HEK293 (cell line): ENCODE measurements at regions not wholly inside any gene's neighbourhood (a gene's known extent, or its start where the extent isn't known, plus 50 kb on each side); places are given as distances from the start of the nearest gene placed in this dataset.

ENCODE experiments used
- CTCF ChIA-PET: fragments of 350-600 bp; formaldehyde crosslinking; extraction: SDS; loops from one replicate; lab custom pipeline; 2021; ENCODE audit warnings: antibody characterized with exemption; lab: Yijun Ruan, JAX
- POLR2A ChIA-PET: fragments of 300-600 bp; formaldehyde crosslinking; extraction: SDS; loops from one replicate; lab custom pipeline; 2020; ENCODE audit warnings: antibody characterized with exemption, inconsistent platforms; lab: Yijun Ruan, JAX
- H3K27ac ChIP-seq: fragments of 200-500 bp; sonication (Bioruptor generic); 2 replicates; pipeline ENCODE4 v1.5.1; 2014; ENCODE audit warnings: low read depth, low read length, control low read depth, inconsistent platforms; ENCODE audit errors: extremely low read depth
- H3K36me3 ChIP-seq, 2 experiments: fragments of 200-500 bp in 1 of 2; sonication (Bioruptor generic) in 1 of 2; 1 replicate in 1 of 2; 2 replicates in 1 of 2; pipeline ENCODE4 v1.5.1; 2014 to 2017; ENCODE audit warnings: inconsistent platforms in 2 of 2, low read length in 2 of 2; ENCODE audit not compliant: control insufficient read depth in 2 of 2, insufficient read depth in 1 of 2
- H3K4me1 ChIP-seq: fragments of 200-500 bp; sonication (Bioruptor generic); 2 replicates; pipeline ENCODE4 v1.5.1; 2014; ENCODE audit warnings: mild to moderate bottlenecking, low read length, inconsistent platforms; ENCODE audit not compliant: control insufficient read depth, insufficient read depth
- H3K4me3 ChIP-seq: 2 replicates; pipeline ENCODE4 v1.5.1; 2011; ENCODE audit warnings: low read depth, mild to moderate bottlenecking, control low read depth, low read length, moderate library complexity
- H3K9me3 ChIP-seq: fragments of 200-500 bp; sonication (Bioruptor generic); 2 replicates; pipeline ENCODE4 v1.5.1; 2014; ENCODE audit warnings: low read depth, low read length, inconsistent platforms; ENCODE audit not compliant: control insufficient read depth, insufficient read depth
- BCL11B ChIP-seq: fragments of 450-650 bp; formaldehyde crosslinking; IDR thresholded peaks from 2 replicates; pipeline ENCODE4 v1.5.1; 2016; ENCODE audit warnings: low read depth, missing biosample characterization, missing genetic modification characterization
- FEZF1 ChIP-seq: fragments of 450-650 bp; formaldehyde crosslinking; IDR thresholded peaks from 2 replicates; pipeline ENCODE4 v1.5.1; 2016; ENCODE audit warnings: missing biosample characterization, missing genetic modification characterization
- GLI2 ChIP-seq: fragments of 450-650 bp; formaldehyde crosslinking; IDR thresholded peaks from 2 replicates; pipeline ENCODE4; 2017; ENCODE audit warnings: missing biosample characterization, missing genetic modification characterization, low read depth, borderline replicate concordance
- KLF7 ChIP-seq: fragments of 450-650 bp; formaldehyde crosslinking; IDR thresholded peaks from 2 replicates; pipeline ENCODE4 v1.5.1; 2016; ENCODE audit warnings: missing biosample characterization, missing genetic modification characterization, borderline replicate concordance
- MZF1 ChIP-seq: fragments of 450-650 bp; formaldehyde crosslinking; IDR thresholded peaks from 2 replicates; pipeline ENCODE4 v1.5.1; 2017; ENCODE audit warnings: missing biosample characterization, missing genetic modification characterization, borderline replicate concordance
- PRDM1 ChIP-seq: fragments of 450-650 bp; formaldehyde crosslinking; IDR thresholded peaks from 2 replicates; pipeline ENCODE4; 2016; ENCODE audit warnings: missing biosample characterization, missing genetic modification characterization
- PRDM2 ChIP-seq: fragments of 450-650 bp; formaldehyde crosslinking; IDR thresholded peaks from 2 replicates; pipeline ENCODE4 v1.5.1; 2016; ENCODE audit warnings: missing biosample characterization, missing genetic modification characterization, borderline replicate concordance
- SCRT2 ChIP-seq: fragments of 450-650 bp; formaldehyde crosslinking; IDR thresholded peaks from 2 replicates; pipeline ENCODE4 v1.5.1; 2016; ENCODE audit warnings: missing biosample characterization, missing genetic modification characterization
- TRIM28 ChIP-seq: IDR thresholded peaks from 2 replicates; pipeline ENCODE4 v1.6.1; 2011; ENCODE audit warnings: low read length, control low read depth, borderline replicate concordance
- YY1 ChIP-seq: fragments of 450-650 bp; formaldehyde crosslinking; IDR thresholded peaks from 2 replicates; pipeline ENCODE4 v1.5.1; 2018; ENCODE audit warnings: missing biosample characterization, missing genetic modification characterization
- ZNF114 ChIP-seq: fragments of 450-650 bp; formaldehyde crosslinking; IDR thresholded peaks from 2 replicates; pipeline ENCODE4 v1.5.0; 2017; ENCODE audit warnings: missing biosample characterization, missing genetic modification characterization
- ZNF133 ChIP-seq: fragments of 450-650 bp; formaldehyde crosslinking; IDR thresholded peaks from 2 replicates; pipeline ENCODE4 v1.5.1; 2016; ENCODE audit warnings: missing biosample characterization, missing genetic modification characterization
- ZNF221 ChIP-seq: fragments of 450-650 bp; formaldehyde crosslinking; IDR thresholded peaks from 2 replicates; pipeline ENCODE4 v1.5.1; 2017; ENCODE audit warnings: missing biosample characterization, missing genetic modification characterization, borderline replicate concordance
- ZNF23 ChIP-seq: fragments of 450-650 bp; formaldehyde crosslinking; IDR thresholded peaks from 2 replicates; pipeline ENCODE4 v1.5.1; 2016; ENCODE audit warnings: missing biosample characterization, missing genetic modification characterization, borderline replicate concordance
- ZNF248 ChIP-seq: fragments of 450-650 bp; formaldehyde crosslinking; IDR thresholded peaks from 2 replicates; pipeline ENCODE4 v1.5.1; 2017; ENCODE audit warnings: missing biosample characterization, missing genetic modification characterization
- ZNF274 ChIP-seq, 2 experiments: fragments of 200-500 bp in 1 of 2; fragments of 450-650 bp in 1 of 2; sonication (Bioruptor generic) in 1 of 2; formaldehyde crosslinking in 1 of 2; IDR thresholded peaks; 2 replicates each; pipeline versions ENCODE4 v1.5.1 to v1.6.1; 2014 to 2016; ENCODE audit warnings: borderline replicate concordance in 1 of 2, inconsistent platforms in 1 of 2, low read length in 1 of 2, missing biosample characterization in 1 of 2, missing genetic modification characterization in 1 of 2
- ZNF514 ChIP-seq: fragments of 450-650 bp; formaldehyde crosslinking; IDR thresholded peaks from 2 replicates; pipeline ENCODE4 v1.5.1; 2016; ENCODE audit warnings: missing biosample characterization, missing genetic modification characterization
- ZNF654 ChIP-seq: fragments of 450-650 bp; formaldehyde crosslinking; IDR thresholded peaks from 2 replicates; pipeline ENCODE4 v1.5.1; 2016; ENCODE audit warnings: low read depth, missing biosample characterization, missing genetic modification characterization
- ZNF660 ChIP-seq: fragments of 450-650 bp; IDR thresholded peaks from 2 replicates; pipeline ENCODE4 v1.5.1; 2018; ENCODE audit warnings: missing biosample characterization, mild to moderate bottlenecking, missing genetic modification characterization
- TF ChIP-seq, protein P1 (sequence below): fragments of 450-650 bp; formaldehyde crosslinking; IDR thresholded peaks from 2 replicates; pipeline ENCODE4 v1.5.0; 2017; ENCODE audit warnings: missing biosample characterization, missing genetic modification characterization, borderline replicate concordance
- TF ChIP-seq, protein P2 (sequence below): fragments of 450-650 bp; formaldehyde crosslinking; IDR thresholded peaks from 2 replicates; pipeline ENCODE4 v1.5.1; 2016; ENCODE audit warnings: missing biosample characterization, missing genetic modification characterization

DNA sequence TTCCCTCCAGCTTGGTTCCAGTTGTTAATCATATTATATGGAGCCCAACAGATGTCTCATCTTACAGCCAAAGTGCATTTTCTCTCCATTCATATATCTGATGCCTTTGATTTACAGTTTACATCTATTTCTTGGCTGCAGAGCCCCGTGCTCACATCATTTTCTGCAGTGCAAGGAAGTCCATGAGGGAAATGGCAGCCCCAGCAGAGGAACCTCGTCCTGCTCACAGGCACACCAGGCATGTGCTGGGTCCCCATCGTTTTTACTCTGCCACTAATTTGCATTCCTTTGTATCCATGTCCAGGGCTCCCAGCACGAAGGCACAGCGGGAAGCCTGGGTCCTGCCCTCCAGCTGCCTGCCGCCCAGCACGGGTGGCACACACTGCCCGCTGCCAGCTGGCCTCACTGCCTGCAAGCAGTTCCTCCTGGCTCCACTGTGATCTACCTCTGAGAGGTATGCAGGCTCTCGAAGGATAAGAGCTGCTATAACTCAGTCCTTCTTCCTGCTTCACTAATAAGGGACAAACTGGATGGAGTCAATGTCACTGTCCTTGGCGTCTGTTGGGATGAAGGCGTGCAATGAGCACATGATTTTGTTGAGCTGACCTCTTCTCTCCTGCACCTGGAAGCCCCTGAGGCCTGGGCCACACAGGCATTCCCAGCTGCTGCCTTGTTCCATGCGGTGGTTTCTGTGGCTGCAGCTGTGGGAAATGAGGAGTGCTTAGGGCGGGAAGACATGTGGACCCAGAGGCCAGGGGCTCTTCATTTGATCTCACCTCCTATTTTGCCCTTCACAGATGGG lies 583.6 kb upstream of the MGMT start (continued):
- TF ChIP-seq, protein P1, sequence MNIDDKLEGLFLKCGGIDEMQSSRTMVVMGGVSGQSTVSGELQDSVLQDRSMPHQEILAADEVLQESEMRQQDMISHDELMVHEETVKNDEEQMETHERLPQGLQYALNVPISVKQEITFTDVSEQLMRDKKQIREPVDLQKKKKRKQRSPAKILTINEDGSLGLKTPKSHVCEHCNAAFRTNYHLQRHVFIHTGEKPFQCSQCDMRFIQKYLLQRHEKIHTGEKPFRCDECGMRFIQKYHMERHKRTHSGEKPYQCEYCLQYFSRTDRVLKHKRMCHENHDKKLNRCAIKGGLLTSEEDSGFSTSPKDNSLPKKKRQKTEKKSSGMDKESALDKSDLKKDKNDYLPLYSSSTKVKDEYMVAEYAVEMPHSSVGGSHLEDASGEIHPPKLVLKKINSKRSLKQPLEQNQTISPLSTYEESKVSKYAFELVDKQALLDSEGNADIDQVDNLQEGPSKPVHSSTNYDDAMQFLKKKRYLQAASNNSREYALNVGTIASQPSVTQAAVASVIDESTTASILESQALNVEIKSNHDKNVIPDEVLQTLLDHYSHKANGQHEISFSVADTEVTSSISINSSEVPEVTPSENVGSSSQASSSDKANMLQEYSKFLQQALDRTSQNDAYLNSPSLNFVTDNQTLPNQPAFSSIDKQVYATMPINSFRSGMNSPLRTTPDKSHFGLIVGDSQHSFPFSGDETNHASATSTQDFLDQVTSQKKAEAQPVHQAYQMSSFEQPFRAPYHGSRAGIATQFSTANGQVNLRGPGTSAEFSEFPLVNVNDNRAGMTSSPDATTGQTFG (tag by site-specific recombination) = no peak
- no peak for TF ChIP-seq ZNF221 (tag by site-specific recombination)
- TF ChIP-seq PRDM2 (tag by site-specific recombination) = no peak
- TF ChIP-seq MZF1 (tag by site-specific recombination) = no peak
- no peak for TF ChIP-seq ZNF133 (tag by site-specific recombination)
- no peak for TF ChIP-seq GLI2

- H3K27ac ChIP-seq = no peak overlapping the region
- H3K36me3 ChIP-seq = no peaks in the 10 kb centered on the region
- no peaks in the 10 kb centered on the region for H3K4me1 ChIP-seq
- TF ChIP-seq ZNF660 (tag by site-specific recombination) (no peak), ZNF274 (IDR thresholded peaks at IDR 0.05; ENCODE audit: low read length) (no peak), ZNF274 (tag by site-specific recombination; IDR thresholded peaks at IDR 0.05; ENCODE audit: borderline replicate concordance) (no peak), TRIM28 (no peak)
- POLR2A ChIA-PET = no interaction called here
- CTCF ChIA-PET = no interaction called here
- no peaks in the 10 kb centered on the region for H3K9me3 ChIP-seq
- no peak overlapping the region for H3K4me3 ChIP-seq
These were observed 583.0 kb upstream of the MGMT start for GRCh38 chr10:128884033-128884425.

DNA sequence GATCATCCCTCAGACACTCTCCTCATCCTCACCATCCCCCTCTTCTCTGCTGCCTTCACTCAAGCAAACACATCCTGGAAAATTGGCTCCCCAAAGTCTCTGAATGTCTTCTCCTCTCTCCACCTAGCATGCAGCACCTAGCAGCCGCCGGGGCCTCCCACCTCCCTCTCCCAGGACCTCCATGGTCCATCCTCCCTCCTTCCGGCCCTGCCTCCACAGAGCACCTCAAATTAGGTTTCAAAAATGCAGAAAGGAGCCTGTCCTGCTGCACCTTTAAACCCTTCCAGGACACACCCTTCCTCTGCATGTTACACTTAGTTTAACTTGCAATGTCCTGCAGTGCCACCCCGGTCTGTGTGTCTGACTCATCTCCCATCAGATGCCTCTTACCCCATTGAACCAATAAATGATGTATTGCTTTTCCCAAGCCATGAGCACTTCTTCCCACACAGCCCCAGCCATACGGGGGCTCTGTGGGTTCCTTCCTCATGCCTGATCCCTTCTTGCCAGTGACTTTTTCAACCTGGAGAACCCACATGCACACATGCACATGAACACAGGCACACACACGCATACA lies 582.5 kb upstream of the MGMT start:
- H3K4me3 ChIP-seq = no peak overlapping the region
- no peak overlapping the region for H3K27ac ChIP-seq
- ChIA-PET POLR2A (no interaction called here), CTCF (no interaction called here)
- no peaks in the 10 kb centered on the region for H3K36me3 ChIP-seq
- H3K9me3 ChIP-seq = no peaks in the 10 kb centered on the region
- TF ChIP-seq, protein P2, sequence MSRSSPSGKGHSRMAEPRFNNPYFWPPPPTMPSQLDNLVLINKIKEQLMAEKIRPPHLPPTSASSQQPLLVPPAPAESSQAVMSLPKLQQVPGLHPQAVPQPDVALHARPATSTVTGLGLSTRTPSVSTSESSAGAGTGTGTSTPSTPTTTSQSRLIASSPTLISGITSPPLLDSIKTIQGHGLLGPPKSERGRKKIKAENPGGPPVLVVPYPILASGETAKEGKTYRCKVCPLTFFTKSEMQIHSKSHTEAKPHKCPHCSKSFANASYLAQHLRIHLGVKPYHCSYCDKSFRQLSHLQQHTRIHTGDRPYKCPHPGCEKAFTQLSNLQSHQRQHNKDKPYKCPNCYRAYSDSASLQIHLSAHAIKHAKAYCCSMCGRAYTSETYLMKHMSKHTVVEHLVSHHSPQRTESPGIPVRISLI (tag by site-specific recombination) = no peak
- no peak for TF ChIP-seq FEZF1 (tag by site-specific recombination)
- no peak for TF ChIP-seq PRDM1 (tag by site-specific recombination)
- no peak for TF ChIP-seq YY1 (tag by site-specific recombination)
- no peak for TF ChIP-seq ZNF23 (tag by site-specific recombination)
- TF ChIP-seq ZNF514 (tag by site-specific recombination) = no peak
- TF ChIP-seq ZNF114 (tag by site-specific recombination) = no peak
- no peak for TF ChIP-seq ZNF248 (tag by site-specific recombination)
- TF ChIP-seq ZNF654 (tag by site-specific recombination) = no peak
- no peak for TF ChIP-seq SCRT2
- TF ChIP-seq BCL11B = no peak
- no peak for TF ChIP-seq KLF7
- H3K4me1 ChIP-seq = no peaks in the 10 kb centered on the region
